ENCODE measurements at regions not wholly inside any gene's neighbourhood (a gene's known extent, or its start where the extent isn't known, plus 50 kb on each side); places are given as distances from the start of the nearest gene placed in this dataset.
A peak's percentile ranks its signal among the peaks of the same experiment; 100 is the strongest.

GRCh38 chr2:211067029-211067428 is 510.6 kb downstream of the CPS1 start (continued):
- no peak for TF ChIP-seq REST (IDR thresholded peaks at IDR 0.05; ENCODE audit: unreplicated experiment)
- TF ChIP-seq STAT1 (IDR thresholded peaks at IDR 0.05; ENCODE audit: unreplicated experiment): no peak
- no peak for TF ChIP-seq ZNF114 (CRISPR knock-in tag; IDR thresholded peaks at IDR 0.05)
- TF ChIP-seq ETS1 (IDR thresholded peaks at IDR 0.05): no peak
- no peak for TF ChIP-seq CREB1 (CRISPR knock-in tag; IDR thresholded peaks at IDR 0.05; ENCODE audit: low read depth)
- no peak for TF ChIP-seq EZH2 (IDR thresholded peaks at IDR 0.05; ENCODE audit: low read depth, unreplicated experiment)
- TF ChIP-seq EZH2phosphoT487 (IDR thresholded peaks at IDR 0.05; ENCODE audit: unreplicated experiment): no peak
- no peak for TF ChIP-seq NANOG (IDR thresholded peaks at IDR 0.05; ENCODE audit: borderline replicate concordance)

GRCh38 chr2:211068108-211068780 is 511.8 kb downstream of the CPS1 start:
- no peaks in the 10 kb centered on the region for H3K4me1 ChIP-seq (ENCODE audit: insufficient read depth)
- H3K79me2 ChIP-seq (replicated peaks; ENCODE audit: insufficient read depth): no peaks in the 10 kb centered on the region
- no peaks in the 10 kb centered on the region for H3K27me3 ChIP-seq (ENCODE audit: insufficient read depth)
- Mint-ChIP-seq H3K4me1 (peaks cover 6% of the 10 kb centered on the region; the same call in 1 of the 3 replicates), H3K4me3 (no peak overlapping the region), H3K9me3 (no peaks in the 10 kb centered on the region), H3K36me3 (ENCODE audit: low read depth) (no peaks in the 10 kb centered on the region), H3K27me3 (ENCODE audit: insufficient read depth, low read depth, poor library complexity) (no peaks in the 10 kb centered on the region), H3K27ac (no peak overlapping the region)
- H3K36me3 ChIP-seq (ENCODE audit: insufficient read depth): no peaks in the 10 kb centered on the region
- no peak for ATAC-seq
- no peak overlapping the region for H3K4me2 ChIP-seq
- no peaks in the 10 kb centered on the region for H4K20me1 ChIP-seq (replicated peaks; ENCODE audit: insufficient read depth)
- H2AFZ ChIP-seq: 0 out of 2 replicates have a peak overlapping the region, but pooled peaks have one; percentile 6
- H3K4me3 ChIP-seq: no peak overlapping the region
- H3K27ac ChIP-seq (ENCODE audit: low read depth): no peak overlapping the region
- H3K9me2 ChIP-seq (ENCODE audit: insufficient read depth): no peaks in the 10 kb centered on the region
- no peaks in the 10 kb centered on the region for H3F3A ChIP-seq (replicated peaks; ENCODE audit: low read depth)
- no peak for DNase-seq (ENCODE audit: low spot score)
- TF ChIP-seq CREB1 (CRISPR knock-in tag; IDR thresholded peaks at IDR 0.05; ENCODE audit: low read depth) (no peak), ZNF114 (CRISPR knock-in tag; IDR thresholded peaks at IDR 0.05) (no peak), POLR2AphosphoS5 (IDR thresholded peaks at IDR 0.05; ENCODE audit: low read depth) (no peak), STAT1 (IDR thresholded peaks at IDR 0.05; ENCODE audit: unreplicated experiment) (no peak), ZNF331 (CRISPR knock-in tag; IDR thresholded peaks at IDR 0.05; ENCODE audit: low read depth) (no peak), REST (IDR thresholded peaks at IDR 0.05; ENCODE audit: unreplicated experiment) (no peak), ETS1 (IDR thresholded peaks at IDR 0.05) (no peak), NANOG (IDR thresholded peaks at IDR 0.05; ENCODE audit: borderline replicate concordance) (no peak), JUNB (IDR thresholded peaks at IDR 0.05; ENCODE audit: unreplicated experiment) (no peak), EZH2phosphoT487 (IDR thresholded peaks at IDR 0.05; ENCODE audit: unreplicated experiment) (no peak)

Measured in GM23338 (cell line).